K562 (cell line): ENCODE measurements at regions not wholly inside any gene's neighbourhood (a gene's known extent, or its start where the extent isn't known, plus 50 kb on each side); places are given as distances from the start of the nearest gene placed in this dataset.

Experiments
- ATAC-seq: fragments of 200-7000 bp; cut with Tn5 transposase; 3 replicates; pipeline ENCODE4 v1.9.1; 2020; ENCODE audit warnings: moderate library complexity
- BruUV-seq: library from RNA; stranded (reverse); fragments of 400-500 nt; replicated peaks from 2 replicates; lab custom pipeline; 2021; lab: Mats Ljungman, UMichigan
- CTCF ChIA-PET: fragments of 300-600 bp; formaldehyde crosslinking; extraction: SDS; loops from one replicate; lab custom pipeline; 2021; ENCODE audit warnings: low intra/inter-chr PET ratio; lab: Yijun Ruan, JAX
- POLR2A ChIA-PET: fragments of 300-600, 350-650 bp; sonication (Branson Sonifier 250); formaldehyde crosslinking; extraction: SDS; loops from one replicate; lab custom pipeline; 2021; ENCODE audit warnings: antibody characterized with exemption, inconsistent platforms; lab: Yijun Ruan, JAX
- DNase-seq, 4 experiments: peaks; one replicate each; pipeline versions ENCODE4 v3.0.0 to v3.0.0-alpha.2; 2011 to 2018; ENCODE audit warnings: low spot score in 3 of 4, mixed read lengths in 3 of 4; ENCODE audit errors: extremely low read depth in 1 of 4
- FAIRE-seq: peaks from 2 replicates; lab custom pipeline; 2011; peaks lifted over from hg19 to GRCh38; lab: Jason Lieb, UNC
- H2AFZ ChIP-seq: 2 replicates; pipeline ENCODE4 v1.6.0; 2011; ENCODE audit warnings: low read depth, low read length, control low read depth, inconsistent platforms
- H3K27ac ChIP-seq: fragments of 200-600 bp; 3 replicates; pipeline ENCODE4 v1.8.0; 2011; ENCODE audit warnings: low read depth, mild to moderate bottlenecking, control low read depth, inconsistent platforms, low read length, moderate library complexity, mixed read lengths; ENCODE audit errors: extremely low read depth
- H3K27me3 ChIP-seq, 2 experiments: fragments of 300-600 bp in 1 of 2; 2 replicates in 1 of 2; 3 replicates in 1 of 2; pipeline versions ENCODE4 v1.6.0 to v1.8.0; 2011; ENCODE audit warnings: inconsistent platforms in 2 of 2, low read length in 2 of 2, mild to moderate bottlenecking in 1 of 2, mixed read lengths in 1 of 2, moderate library complexity in 1 of 2; ENCODE audit not compliant: control insufficient read depth in 2 of 2, insufficient read depth in 2 of 2
- H3K36me3 ChIP-seq: fragments of 300-600 bp; 3 replicates; pipeline ENCODE4 v1.8.0; 2011; ENCODE audit warnings: mild to moderate bottlenecking, low read length, inconsistent platforms; ENCODE audit not compliant: control insufficient read depth, insufficient read depth
- H3K4me1 ChIP-seq, 2 experiments: fragments of 200-600 bp in 1 of 2; replicated peaks in 1 of 2; 2 replicates in 1 of 2; 3 replicates in 1 of 2; pipeline versions ENCODE4 v1.5.1 to v1.8.0; 2011; ENCODE audit warnings: inconsistent platforms in 2 of 2, low read length in 2 of 2, mild to moderate bottlenecking in 1 of 2, mixed read lengths in 1 of 2, moderate library complexity in 1 of 2; ENCODE audit not compliant: control insufficient read depth in 2 of 2, insufficient read depth in 2 of 2
- H3K4me2 ChIP-seq: 2 replicates; pipeline ENCODE4 v1.6.1; 2011; ENCODE audit warnings: low read length, control low read depth, inconsistent platforms, mixed read lengths; ENCODE audit not compliant: insufficient read depth
- H3K4me3 ChIP-seq: fragments of 200-600 bp; sonication (generic), shearing (Covaris generic); 2 replicates; pipeline ENCODE4 v1.5.1; 2016; ENCODE audit warnings: control low read depth, inconsistent platforms
- H3K79me2 ChIP-seq: fragments of 200-600 bp; 3 replicates; pipeline ENCODE4 v1.8.0; 2011; ENCODE audit warnings: low read length, inconsistent platforms; ENCODE audit not compliant: control insufficient read depth, insufficient read depth
- H3K9ac ChIP-seq, 2 experiments: 2 replicates each; pipeline versions ENCODE4 v1.6.0 to v1.6.1; 2011; ENCODE audit warnings: low read depth in 2 of 2, low read length in 2 of 2, control low read depth in 1 of 2, inconsistent platforms in 1 of 2, mild to moderate bottlenecking in 1 of 2, mixed read lengths in 1 of 2; ENCODE audit not compliant: insufficient read depth in 1 of 2
- H3K9me1 ChIP-seq: one replicate; pipeline ENCODE4 v1.6.0; 2011; ENCODE audit warnings: inconsistent platforms, mild to moderate bottlenecking, low read length, moderate library complexity; ENCODE audit not compliant: control insufficient read depth, insufficient read depth
- H3K9me3 ChIP-seq: replicated peaks from 2 replicates; pipeline ENCODE4 v1.5.1; 2011; ENCODE audit warnings: low read depth, low read length, inconsistent platforms; ENCODE audit not compliant: control insufficient read depth, insufficient read depth
- H4K20me1 ChIP-seq: replicated peaks from 2 replicates; pipeline ENCODE4 v1.6.1; 2011; ENCODE audit warnings: low read length, inconsistent platforms, mixed read lengths; ENCODE audit not compliant: control insufficient read depth, insufficient read depth
- BRF1 ChIP-seq: IDR thresholded peaks from 3 replicates; pipeline ENCODE4 v1.6.1; 2011; ENCODE audit warnings: borderline replicate concordance, mild to moderate bottlenecking; ENCODE audit not compliant: insufficient read length; ENCODE audit errors: extremely low read depth
- FOSL1 ChIP-seq: fragments of 200-800 bp; sonication (Bioruptor generic); conservative IDR thresholded peaks from 2 replicates; pipeline ENCODE4 v1.6.1; 2016; ENCODE audit warnings: missing genetic modification characterization, missing compliant biosample characterization
- HNRNPUL1 ChIP-seq: fragments of 200-400 bp; formaldehyde crosslinking; IDR thresholded peaks from 2 replicates; pipeline ENCODE4 v1.6.1; 2017; ENCODE audit warnings: low read length
- JUND ChIP-seq, 2 experiments: IDR thresholded peaks; 2 replicates in 1 of 2; 3 replicates in 1 of 2; pipeline ENCODE4 v1.6.1; 2011; ENCODE audit warnings: borderline replicate concordance in 2 of 2, low read depth in 2 of 2, low read length in 2 of 2, improper control_type of control experiment in 1 of 2, missing biosample characterization in 1 of 2, missing genetic modification characterization in 1 of 2, missing genetic modification reagents in 1 of 2
- NFE2 ChIP-seq: IDR thresholded peaks from 2 replicates; pipeline ENCODE4 v1.6.1; 2014; ENCODE audit warnings: antibody characterized with exemption, low read depth
- ZBTB8A ChIP-seq: fragments of 450-650 bp; IDR thresholded peaks from 2 replicates; pipeline ENCODE4 v1.6.1; 2018; ENCODE audit warnings: mild to moderate bottlenecking, moderate library complexity; ENCODE audit not compliant: partially characterized antibody
- ZNF282 ChIP-seq: sonication (generic); formaldehyde crosslinking; IDR thresholded peaks from 2 replicates; pipeline ENCODE4 v1.8.1; 2023; ENCODE audit warnings: missing genetic modification reagents
- WGBS: fragments of 100-300 bp; shearing (Covaris generic); methylation state at CpG from one replicate; pipeline ENCODE4 v1.1.6; 2016; ENCODE audit warnings: low coverage, mixed read lengths; ENCODE audit not compliant: insufficient coverage; ENCODE audit errors: missing lambda C conversion rate; 5-methylcytosine and 5-hydroxymethylcytosine counted together
- in situ Hi-C: fragments of 300-500 bp; cut with MboI; formaldehyde crosslinking; loops from 4 replicates; pipeline ENCODE4 v1.15.0; 2018; ENCODE audit warnings: inconsistent platforms, mixed read lengths
- intact Hi-C: fragments of 100-400 bp; cut with micrococcal nuclease; formaldehyde crosslinking; loops from 2 replicates; pipeline ENCODE4 v1.14.2; 2022

DNA sequence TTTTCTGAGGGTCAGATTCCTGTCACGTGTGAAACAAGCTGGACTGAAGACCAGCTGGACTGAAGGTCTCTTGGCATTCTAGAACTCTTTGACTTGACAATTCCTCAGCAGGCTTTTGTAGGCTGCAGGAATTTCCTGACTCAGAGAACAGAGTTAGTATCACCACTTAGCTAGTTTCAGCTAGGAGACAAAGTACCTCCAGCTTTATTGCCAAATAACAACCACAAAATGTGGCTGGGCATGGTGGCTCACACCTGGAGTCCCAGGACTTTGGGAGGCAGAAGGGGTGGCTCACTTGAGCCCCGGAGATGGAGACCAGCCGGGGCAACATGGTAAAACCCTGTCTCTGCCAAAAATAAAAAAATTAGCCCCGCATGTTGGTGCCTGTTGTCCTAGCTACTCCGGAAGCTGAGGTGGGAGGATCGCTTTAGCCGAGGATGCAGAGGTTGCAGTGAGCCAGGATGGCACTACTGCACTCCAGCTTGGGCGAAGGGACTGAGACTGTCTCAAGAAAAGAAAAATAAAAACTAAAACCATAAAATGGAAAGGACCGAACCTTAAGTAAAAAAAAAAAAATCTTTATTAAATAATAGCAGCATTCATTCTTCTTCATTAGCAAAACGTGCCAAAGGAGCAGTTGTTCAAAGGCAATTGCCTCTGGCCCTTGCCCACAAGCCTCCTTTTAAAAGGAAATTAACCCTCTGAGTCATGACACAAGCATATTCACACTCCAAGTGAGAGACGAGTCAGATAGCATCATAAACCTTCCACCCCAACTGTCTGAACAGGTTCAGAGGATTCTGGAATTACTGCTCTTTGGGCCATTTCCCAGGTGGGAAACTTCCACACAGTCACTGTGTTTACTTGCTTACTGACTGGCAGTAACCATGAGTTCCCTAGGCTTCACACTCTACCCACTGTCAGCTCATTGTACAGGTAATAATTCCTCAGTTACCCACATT, 88.9 kb downstream of the MYL12B start:
- WGBS: 33% methylated on average over 11 of the region's 11 CpGs
- in situ Hi-C loops: no loop called here
- DNase-seq: no peak

More for the DNA sequence above, 88.9 kb downstream of the MYL12B start:
- Histone ChIP-seq H3K4me2 (no peak overlapping the region), H3K27me3 (no peaks in the 10 kb centered on the region), H4K20me1 (no peaks in the 10 kb centered on the region), H3K9ac (0 out of 4 replicates have a peak overlapping the region, but pooled peaks of 1 of the 2 experiments have one; percentile 12)
- peak; percentile 46; the same call in 2 of the 3 replicates for ATAC-seq
- intact Hi-C loops: no loop called here
- TF ChIP-seq ZNF282 (CRISPR knock-in tag): no peak
- TF ChIP-seq HNRNPUL1: no peak
- TF ChIP-seq BRF1: no peak
- TF ChIP-seq FOSL1 (tag): peak; percentile 45; the same call in 1 of the 2 replicates
- TF ChIP-seq JUND (IDR thresholded peaks at IDR 0.05; ENCODE audit: borderline replicate concordance, low read depth, low read length): peak; percentile 33; the same call in 1 of the 2 replicates
- no peak for TF ChIP-seq JUND (tag; IDR thresholded peaks at IDR 0.05; ENCODE audit: borderline replicate concordance, low read depth, low read length)
- 0 out of 2 replicates have a peak, but pooled peaks have one; percentile 10 for TF ChIP-seq NFE2
- TF ChIP-seq ZBTB8A: no peak
- TF ChIP-seq, all 486 proteins: peak for 3
- Histone ChIP-seq H3K79me2 (no peaks in the 10 kb centered on the region), H3K27ac (no peak overlapping the region), H3K4me1 (peaks cover 0 to 8% of the 10 kb centered on the region in 2 experiments; a peak in 1 of 5 replicates), H2AFZ (peak overlapping the region; percentile 37), H3K9me1 (no peaks in the 10 kb centered on the region), H3K36me3 (no peaks in the 10 kb centered on the region), H3K4me3 (no peak overlapping the region), H3K9me3 (no peaks in the 10 kb centered on the region)
- ChIA-PET CTCF (interaction anchor here (0.6 kb wide), 1 partner anchor 33 kb away, joined by 5 read pairs; no protein-coding TSS in a partner anchor), POLR2A (no interaction called here)
- no TSS peak for BruUV-seq
- peak; percentile 69 for FAIRE-seq
